Activated naive CD8-positive, alpha-beta T cell treated with anti-CD3 and anti-CD28 coated beads for 36 hours (primary cell): ENCODE measurements at regions not wholly inside any gene's neighbourhood (a gene's known extent, or its start where the extent isn't known, plus 50 kb on each side); places are given as distances from the start of the nearest gene placed in this dataset.
"Not testable (repeated sequence)": the region's sequence is repeated elsewhere in the genome, so short reads cannot be mapped to it uniquely, and the experiment has no call there.

Experiments used
- DNase-seq: peaks from one replicate; pipeline ENCODE4 v3.0.0; 2021
- H3K27ac Mint-ChIP-seq: one replicate; pipeline ENCODE4 v1.8.0; 2022; ENCODE audit warnings: mild to moderate bottlenecking, moderate library complexity, mixed read lengths
- H3K27me3 Mint-ChIP-seq: one replicate; pipeline ENCODE4 v1.8.0; 2022; ENCODE audit warnings: mild to moderate bottlenecking, mixed read lengths
- H3K36me3 Mint-ChIP-seq: one replicate; pipeline ENCODE4 v1.8.0; 2021; ENCODE audit warnings: mild to moderate bottlenecking, mixed read lengths
- H3K4me1 Mint-ChIP-seq: one replicate; pipeline ENCODE4 v1.8.0; 2021; ENCODE audit warnings: mixed read lengths
- H3K4me3 Mint-ChIP-seq: one replicate; pipeline ENCODE4 v1.8.0; 2022; ENCODE audit warnings: mild to moderate bottlenecking, moderate library complexity, mixed read lengths
- H3K9me3 Mint-ChIP-seq: one replicate; pipeline ENCODE4 v1.8.0; 2022; ENCODE audit warnings: mixed read lengths

- Mint-ChIP-seq H3K27ac (no peak overlapping the region), H3K9me3 (peaks cover 9% of the 10 kb centered on the region), H3K36me3 (no peaks in the 10 kb centered on the region)
These were observed 1840.7 kb upstream of the FLRT2 start for GRCh38 chr14:83689265-83689664.

GRCh38 chr14:83697099-83697498 lies 1832.8 kb upstream of the FLRT2 start:
- Mint-ChIP-seq H3K4me1 (no peaks in the 10 kb centered on the region), H3K9me3 (peaks cover 3% of the 10 kb centered on the region), H3K36me3 (no peaks in the 10 kb centered on the region), H3K4me3 (no peak overlapping the region), H3K27ac (no peak overlapping the region), H3K27me3 (no peaks in the 10 kb centered on the region)
- no peak for DNase-seq

More at GRCh38 chr14:83689265-83689664, 1840.7 kb upstream of the FLRT2 start:
- no peak for DNase-seq
- no peaks in the 10 kb centered on the region for H3K4me1 Mint-ChIP-seq
- no peaks in the 10 kb centered on the region for H3K27me3 Mint-ChIP-seq
- no peak overlapping the region for H3K4me3 Mint-ChIP-seq

- Mint-ChIP-seq H3K9me3 (peaks cover 11% of the 10 kb centered on the region), H3K27me3 (no peaks in the 10 kb centered on the region), H3K4me3 (no peak overlapping the region), H3K27ac (no peak overlapping the region), H3K36me3 (no peaks in the 10 kb centered on the region), H3K4me1 (no peaks in the 10 kb centered on the region)
- DNase-seq = no peak
These were observed 1827.3 kb upstream of the FLRT2 start for GRCh38 chr14:83702619-83703018.

- H3K4me1 Mint-ChIP-seq = no peaks in the 10 kb centered on the region
- no peaks in the 10 kb centered on the region for H3K36me3 Mint-ChIP-seq
- H3K4me3 Mint-ChIP-seq = no peak overlapping the region
- H3K27me3 Mint-ChIP-seq = no peaks in the 10 kb centered on the region
- peaks cover 8% of the 10 kb centered on the region for H3K9me3 Mint-ChIP-seq
- no peak overlapping the region for H3K27ac Mint-ChIP-seq
- DNase-seq = no peak
These were observed 1823.6 kb upstream of the FLRT2 start for GRCh38 chr14:83706231-83706954.

GRCh38 chr14:83707056-83707455 lies 1822.9 kb upstream of the FLRT2 start:
- no peak overlapping the region for H3K4me3 Mint-ChIP-seq
- H3K27ac Mint-ChIP-seq = no peak overlapping the region
- H3K27me3 Mint-ChIP-seq = no peaks in the 10 kb centered on the region
- H3K4me1 Mint-ChIP-seq = no peaks in the 10 kb centered on the region
- DNase-seq = no peak
- H3K9me3 Mint-ChIP-seq = peaks cover 8% of the 10 kb centered on the region
- no peaks in the 10 kb centered on the region for H3K36me3 Mint-ChIP-seq

- no peaks in the 10 kb centered on the region for H3K27me3 Mint-ChIP-seq
- no peaks in the 10 kb centered on the region for H3K4me1 Mint-ChIP-seq
- DNase-seq = no peak
- no peak overlapping the region for H3K27ac Mint-ChIP-seq
- H3K9me3 Mint-ChIP-seq = peaks cover 7% of the 10 kb centered on the region
- no peak overlapping the region for H3K4me3 Mint-ChIP-seq
- no peaks in the 10 kb centered on the region for H3K36me3 Mint-ChIP-seq
These were observed 1820.8 kb upstream of the FLRT2 start for GRCh38 chr14:83709116-83709515.

- Mint-ChIP-seq H3K36me3 (no peaks in the 10 kb centered on the region), H3K4me1 (no peaks in the 10 kb centered on the region), H3K4me3 (no peak overlapping the region), H3K9me3 (peaks cover 3% of the 10 kb centered on the region), H3K27ac (no peak overlapping the region), H3K27me3 (no peaks in the 10 kb centered on the region)
- DNase-seq = no peak
These were observed 1818.9 kb upstream of the FLRT2 start for GRCh38 chr14:83711046-83711445.

GRCh38 chr14:83712418-83713129 lies 1817.4 kb upstream of the FLRT2 start:
- Mint-ChIP-seq H3K4me1 (no peaks in the 10 kb centered on the region), H3K27ac (no peak overlapping the region), H3K4me3 (no peak overlapping the region), H3K36me3 (no peaks in the 10 kb centered on the region), H3K9me3 (peaks cover 3% of the 10 kb centered on the region), H3K27me3 (no peaks in the 10 kb centered on the region)
- no peak for DNase-seq

- no peaks in the 10 kb centered on the region for H3K27me3 Mint-ChIP-seq
- no peaks in the 10 kb centered on the region for H3K4me1 Mint-ChIP-seq
- no peak overlapping the region for H3K4me3 Mint-ChIP-seq
- DNase-seq = no peak
- no peaks in the 10 kb centered on the region for H3K36me3 Mint-ChIP-seq
- H3K9me3 Mint-ChIP-seq = peaks cover 4% of the 10 kb centered on the region
- no peak overlapping the region for H3K27ac Mint-ChIP-seq
These were observed 1816.2 kb upstream of the FLRT2 start for GRCh38 chr14:83713732-83714131.

- Mint-ChIP-seq H3K4me3 (no peak overlapping the region), H3K27me3 (no peaks in the 10 kb centered on the region), H3K36me3 (no peaks in the 10 kb centered on the region), H3K4me1 (no peaks in the 10 kb centered on the region), H3K27ac (no peak overlapping the region), H3K9me3 (peaks cover 4% of the 10 kb centered on the region)
- no peak for DNase-seq
These were observed 1815.8 kb upstream of the FLRT2 start for GRCh38 chr14:83714151-83714550.

- not testable (repeated sequence) for H3K36me3 Mint-ChIP-seq, DNase-seq, H3K27me3 Mint-ChIP-seq, H3K9me3 Mint-ChIP-seq, H3K4me3 Mint-ChIP-seq, H3K27ac Mint-ChIP-seq, H3K4me1 Mint-ChIP-seq
These were observed 1810.5 kb upstream of the FLRT2 start for GRCh38 chr14:83719435-83719834.

- Mint-ChIP-seq H3K27me3 (no peaks in the 10 kb centered on the region), H3K9me3 (peaks cover 19% of the 10 kb centered on the region), H3K27ac (no peak overlapping the region), H3K4me3 (no peak overlapping the region), H3K36me3 (no peaks in the 10 kb centered on the region), H3K4me1 (no peaks in the 10 kb centered on the region)
- no peak for DNase-seq
These were observed 1796.3 kb upstream of the FLRT2 start for GRCh38 chr14:83733670-83734069.

- no peaks in the 10 kb centered on the region for H3K36me3 Mint-ChIP-seq
- peaks cover 19% of the 10 kb centered on the region for H3K9me3 Mint-ChIP-seq
- no peaks in the 10 kb centered on the region for H3K4me1 Mint-ChIP-seq
- no peak for DNase-seq
- H3K27ac Mint-ChIP-seq = no peak overlapping the region
- no peaks in the 10 kb centered on the region for H3K27me3 Mint-ChIP-seq
- H3K4me3 Mint-ChIP-seq = no peak overlapping the region
These were observed 1795.5 kb upstream of the FLRT2 start for GRCh38 chr14:83734431-83734830.

GRCh38 chr14:83741269-83741668 lies 1788.7 kb upstream of the FLRT2 start:
- DNase-seq = no peak
- Mint-ChIP-seq H3K9me3 (peaks cover 5% of the 10 kb centered on the region), H3K36me3 (no peaks in the 10 kb centered on the region), H3K27me3 (no peaks in the 10 kb centered on the region), H3K27ac (no peak overlapping the region), H3K4me1 (no peaks in the 10 kb centered on the region), H3K4me3 (no peak overlapping the region)

GRCh38 chr14:83744224-83744623 lies 1785.7 kb upstream of the FLRT2 start:
- Mint-ChIP-seq H3K4me3 (no peak overlapping the region), H3K4me1 (no peaks in the 10 kb centered on the region), H3K36me3 (no peaks in the 10 kb centered on the region), H3K27ac (no peak overlapping the region), H3K27me3 (no peaks in the 10 kb centered on the region), H3K9me3 (peaks cover 5% of the 10 kb centered on the region)
- no peak for DNase-seq

- Mint-ChIP-seq H3K4me3 (no peak overlapping the region), H3K36me3 (no peaks in the 10 kb centered on the region), H3K27ac (no peak overlapping the region), H3K27me3 (no peaks in the 10 kb centered on the region), H3K4me1 (no peaks in the 10 kb centered on the region), H3K9me3 (peaks cover 7% of the 10 kb centered on the region)
- DNase-seq = no peak
These were observed 1785.1 kb upstream of the FLRT2 start for GRCh38 chr14:83744891-83745290.
